Tibial artery (tissue), 4 donors: ENCODE measurements at regions not wholly inside any gene's neighbourhood (a gene's known extent, or its start where the extent isn't known, plus 50 kb on each side); places are given as distances from the start of the nearest gene placed in this dataset.

Source experiments
- DNase-seq, 2 donors: peaks; one replicate each; pipeline ENCODE4 v3.0.0-alpha.2; 2019
- H3K27ac ChIP-seq, 2 donors: fragments of 200-600 bp; sonication (generic) in 1 of 2; 1 replicate in 1 of 2; 2 replicates in 1 of 2; pipeline ENCODE4 v1.5.1; 2018 to 2019; ENCODE audit warnings: mild to moderate bottlenecking in 1 of 2
- H3K27me3 ChIP-seq, 2 donors: fragments of 200-600 bp; sonication (generic) in 1 of 2; one replicate each; pipeline versions ENCODE4 v1.5.1 to v1.6.0; 2016 to 2019
- H3K36me3 ChIP-seq, 3 donors: fragments of 200-600 bp; sonication (generic) in 2 of 3; one replicate each; pipeline ENCODE4 v1.5.1; 2016 to 2019; ENCODE audit warnings: mild to moderate bottlenecking in 2 of 3
- H3K4me1 ChIP-seq, 4 donors: fragments of 200-600 bp; sonication (generic) in 2 of 4; 1 replicate in 3 of 4; 2 replicates in 1 of 4; pipeline ENCODE4 v1.5.1; 2016 to 2019
- H3K4me3 ChIP-seq, 2 donors: fragments of 200-600 bp; sonication (generic) in 1 of 2; 1 replicate in 1 of 2; 2 replicates in 1 of 2; pipeline ENCODE4 v1.5.1; 2018 to 2019; ENCODE audit warnings: mild to moderate bottlenecking in 2 of 2
- H3K9me3 ChIP-seq, 3 donors: fragments of 200-600 bp; sonication (generic) in 1 of 3; one replicate each; pipeline ENCODE4 v1.5.1; 2016 to 2019
- CTCF ChIP-seq, 2 experiments: fragments of 200-600 bp in 1 of 2; fragments of 450-650 bp in 1 of 2; IDR thresholded peaks; one replicate each; pipeline ENCODE4 v1.5.1; 2017 to 2019; ENCODE audit warnings: antibody characterized with exemption in 2 of 2, mild to moderate bottlenecking in 1 of 2, moderate library complexity in 1 of 2
- intact Hi-C: fragments of 100-400 bp; cut with DNase I; formaldehyde crosslinking; loops from one replicate; pipeline ENCODE4 v1.15.0; 2023; ENCODE audit warnings: low total_unique reads

GRCh38 chr14:54316652-54317051 is 80.2 kb upstream of the CDKN3 start:
- H3K27me3 ChIP-seq: no peaks in the 10 kb centered on the region
- intact Hi-C loops: no loop called here
- DNase-seq: no peak
- H3K4me1 ChIP-seq: no peaks in the 10 kb centered on the region
- H3K9me3 ChIP-seq: no peaks in the 10 kb centered on the region
- H3K4me3 ChIP-seq: no peak overlapping the region
- no peak for TF ChIP-seq CTCF (IDR thresholded peaks at IDR 0.05)
- no peaks in the 10 kb centered on the region for H3K36me3 ChIP-seq
- H3K27ac ChIP-seq: no peak overlapping the region

- no peak for DNase-seq
- intact Hi-C loops: no loop called here
- H3K27ac ChIP-seq: no peak overlapping the region
- H3K4me1 ChIP-seq: no peaks in the 10 kb centered on the region
- TF ChIP-seq CTCF (IDR thresholded peaks at IDR 0.05): no peak
- no peaks in the 10 kb centered on the region for H3K27me3 ChIP-seq
- no peaks in the 10 kb centered on the region for H3K9me3 ChIP-seq
- no peaks in the 10 kb centered on the region for H3K36me3 ChIP-seq
- H3K4me3 ChIP-seq: no peak overlapping the region
Measured at GRCh38 chr14:54317391-54317790, 79.4 kb upstream of the CDKN3 start.

GRCh38 chr14:54322246-54322645 is 74.6 kb upstream of the CDKN3 start:
- intact Hi-C loops: no loop called here
- Histone ChIP-seq H3K36me3 (no peaks in the 10 kb centered on the region), H3K9me3 (no peaks in the 10 kb centered on the region), H3K27me3 (no peaks in the 10 kb centered on the region), H3K4me3 (no peak overlapping the region), H3K27ac (no peak overlapping the region), H3K4me1 (no peaks in the 10 kb centered on the region)
- DNase-seq: no peak
- no peak for TF ChIP-seq CTCF (IDR thresholded peaks at IDR 0.05)

- Histone ChIP-seq H3K27me3 (no peaks in the 10 kb centered on the region), H3K27ac (no peak overlapping the region), H3K9me3 (no peaks in the 10 kb centered on the region), H3K36me3 (no peaks in the 10 kb centered on the region), H3K4me1 (no peaks in the 10 kb centered on the region), H3K4me3 (no peak overlapping the region)
- intact Hi-C loops: no loop called here
- TF ChIP-seq CTCF (IDR thresholded peaks at IDR 0.05): no peak
- DNase-seq: no peak
Measured at GRCh38 chr14:54322701-54323337, 74.0 kb upstream of the CDKN3 start.

GRCh38 chr14:54325766-54326165 is 71.0 kb upstream of the CDKN3 start:
- TF ChIP-seq CTCF (IDR thresholded peaks at IDR 0.05): no peak
- Histone ChIP-seq H3K27ac (no peak overlapping the region), H3K27me3 (no peaks in the 10 kb centered on the region), H3K9me3 (no peaks in the 10 kb centered on the region), H3K36me3 (no peaks in the 10 kb centered on the region), H3K4me3 (no peak overlapping the region), H3K4me1 (peaks cover 0 to 4% (median 0%) of the 10 kb centered on the region in 4 donors)
- intact Hi-C loops: no loop called here
- no peak for DNase-seq
